IPS-20b (cell line): ENCODE measurements at regions not wholly inside any gene's neighbourhood (a gene's known extent, or its start where the extent isn't known, plus 50 kb on each side); places are given as distances from the start of the nearest gene placed in this dataset.

Experiments
- H3K27ac ChIP-seq: one replicate; pipeline ENCODE4 v1.5.1; 2013; ENCODE audit warnings: low read length
- H3K27me3 ChIP-seq: 2 replicates; pipeline ENCODE4 v1.6.1; 2013; ENCODE audit warnings: mild to moderate bottlenecking, low read length, inconsistent platforms; ENCODE audit not compliant: insufficient read depth
- H3K36me3 ChIP-seq: 2 replicates; pipeline ENCODE4 v1.6.1; 2013; ENCODE audit warnings: low read depth, mild to moderate bottlenecking, inconsistent platforms, low read length, moderate library complexity; ENCODE audit not compliant: insufficient read depth
- H3K4me1 ChIP-seq: 2 replicates; pipeline ENCODE4 v1.6.1; 2013; ENCODE audit warnings: mild to moderate bottlenecking, control low read depth, inconsistent platforms, low read length, moderate library complexity; ENCODE audit not compliant: insufficient read depth
- H3K4me3 ChIP-seq: 2 replicates; pipeline ENCODE4 v1.5.1; 2013; ENCODE audit warnings: mild to moderate bottlenecking, low read length, inconsistent platforms
- H3K9ac ChIP-seq: 2 replicates; pipeline ENCODE4 v1.6.1; 2013; ENCODE audit warnings: low read depth, mild to moderate bottlenecking, inconsistent platforms, low read length, moderate library complexity
- H3K9me3 ChIP-seq: 2 replicates; pipeline ENCODE4 v1.6.1; 2013; ENCODE audit warnings: mild to moderate bottlenecking, low read depth, low read length, inconsistent platforms; ENCODE audit not compliant: insufficient read depth

- no peak overlapping the region for H3K27ac ChIP-seq
- no peak overlapping the region for H3K4me3 ChIP-seq
- H3K36me3 ChIP-seq: no peaks in the 10 kb centered on the region
- H3K9me3 ChIP-seq: peaks cover 10% of the 10 kb centered on the region
- no peak overlapping the region for H3K9ac ChIP-seq
- no peaks in the 10 kb centered on the region for H3K27me3 ChIP-seq
- no peaks in the 10 kb centered on the region; the same call in 1 of the 2 replicates for H3K4me1 ChIP-seq
These were observed 99.3 kb downstream of the SLC24A2 start for GRCh38 chr9:19689328-19690101.

GRCh38 chr9:19683715-19684114 is 105.1 kb downstream of the SLC24A2 start:
- no peak overlapping the region for H3K27ac ChIP-seq
- H3K36me3 ChIP-seq: no peaks in the 10 kb centered on the region
- H3K27me3 ChIP-seq: no peaks in the 10 kb centered on the region

GRCh38 chr9:19682397-19682796 is 106.4 kb downstream of the SLC24A2 start:
- Histone ChIP-seq H3K27ac (no peak overlapping the region), H3K4me1 (peaks cover 16% of the 10 kb centered on the region; the same call in 1 of the 2 replicates), H3K27me3 (no peaks in the 10 kb centered on the region), H3K9me3 (peaks cover 10% of the 10 kb centered on the region), H3K9ac (no peak overlapping the region), H3K36me3 (no peaks in the 10 kb centered on the region), H3K4me3 (no peak overlapping the region)

More at GRCh38 chr9:19683715-19684114, 105.1 kb downstream of the SLC24A2 start:
- Histone ChIP-seq H3K9me3 (peaks cover 10% of the 10 kb centered on the region), H3K9ac (no peak overlapping the region), H3K4me3 (no peak overlapping the region), H3K4me1 (peaks cover 16% of the 10 kb centered on the region; the same call in 1 of the 2 replicates)

GRCh38 chr9:19681846-19682245 is 107.0 kb downstream of the SLC24A2 start:
- no peak overlapping the region for H3K9ac ChIP-seq
- H3K36me3 ChIP-seq: no peaks in the 10 kb centered on the region
- peaks cover 9% of the 10 kb centered on the region for H3K9me3 ChIP-seq
- H3K4me1 ChIP-seq: peaks cover 16% of the 10 kb centered on the region; the same call in 1 of the 2 replicates
- H3K27ac ChIP-seq: no peak overlapping the region
- no peaks in the 10 kb centered on the region for H3K27me3 ChIP-seq
- H3K4me3 ChIP-seq: no peak overlapping the region

GRCh38 chr9:19677924-19678323 is 110.9 kb downstream of the SLC24A2 start:
- H3K9ac ChIP-seq: no peak overlapping the region
- no peak overlapping the region for H3K4me3 ChIP-seq
- H3K4me1 ChIP-seq: peaks cover 1% of the 10 kb centered on the region; the same call in 1 of the 2 replicates
- H3K9me3 ChIP-seq: no peaks in the 10 kb centered on the region
- no peaks in the 10 kb centered on the region for H3K36me3 ChIP-seq
- no peaks in the 10 kb centered on the region for H3K27me3 ChIP-seq
- H3K27ac ChIP-seq: no peak overlapping the region

GRCh38 chr9:19675492-19675891 is 113.3 kb downstream of the SLC24A2 start:
- H3K27me3 ChIP-seq: no peaks in the 10 kb centered on the region
- H3K36me3 ChIP-seq: no peaks in the 10 kb centered on the region
- H3K9me3 ChIP-seq: no peaks in the 10 kb centered on the region
- no peak overlapping the region for H3K27ac ChIP-seq
- no peaks in the 10 kb centered on the region for H3K4me1 ChIP-seq
- no peak overlapping the region for H3K9ac ChIP-seq
- H3K4me3 ChIP-seq: no peak overlapping the region

GRCh38 chr9:19666575-19666974 is 122.3 kb downstream of the SLC24A2 start:
- Histone ChIP-seq H3K27me3 (no peaks in the 10 kb centered on the region), H3K27ac (no peak overlapping the region), H3K9me3 (no peaks in the 10 kb centered on the region), H3K9ac (no peak overlapping the region), H3K4me1 (no peaks in the 10 kb centered on the region), H3K4me3 (no peak overlapping the region), H3K36me3 (no peaks in the 10 kb centered on the region)

GRCh38 chr9:19665146-19665863 is 123.5 kb downstream of the SLC24A2 start:
- Histone ChIP-seq H3K36me3 (no peaks in the 10 kb centered on the region), H3K4me1 (no peaks in the 10 kb centered on the region), H3K4me3 (no peak overlapping the region), H3K9me3 (no peaks in the 10 kb centered on the region), H3K27me3 (no peaks in the 10 kb centered on the region), H3K27ac (no peak overlapping the region), H3K9ac (no peak overlapping the region)

GRCh38 chr9:19663570-19663969 is 125.3 kb downstream of the SLC24A2 start:
- Histone ChIP-seq H3K4me3 (no peak overlapping the region), H3K4me1 (no peaks in the 10 kb centered on the region), H3K9ac (no peak overlapping the region), H3K27ac (no peak overlapping the region), H3K27me3 (no peaks in the 10 kb centered on the region), H3K36me3 (no peaks in the 10 kb centered on the region), H3K9me3 (no peaks in the 10 kb centered on the region)

- Histone ChIP-seq H3K9ac (no peak overlapping the region), H3K9me3 (no peaks in the 10 kb centered on the region)
These were observed 126.6 kb downstream of the SLC24A2 start for GRCh38 chr9:19662213-19662612.

GRCh38 chr9:19660019-19660418 is 128.8 kb downstream of the SLC24A2 start:
- Histone ChIP-seq H3K9ac (no peak overlapping the region), H3K4me3 (no peak overlapping the region), H3K36me3 (no peaks in the 10 kb centered on the region), H3K9me3 (no peaks in the 10 kb centered on the region), H3K4me1 (peaks cover 6% of the 10 kb centered on the region; the same call in 1 of the 2 replicates), H3K27ac (no peak overlapping the region), H3K27me3 (no peaks in the 10 kb centered on the region)

More at GRCh38 chr9:19662213-19662612, 126.6 kb downstream of the SLC24A2 start:
- Histone ChIP-seq H3K36me3 (no peaks in the 10 kb centered on the region), H3K4me3 (no peak overlapping the region), H3K27me3 (no peaks in the 10 kb centered on the region), H3K27ac (no peak overlapping the region), H3K4me1 (no peaks in the 10 kb centered on the region)

GRCh38 chr9:19656704-19657103 is 132.1 kb downstream of the SLC24A2 start:
- Histone ChIP-seq H3K36me3 (no peaks in the 10 kb centered on the region), H3K27ac (no peak overlapping the region), H3K9me3 (no peaks in the 10 kb centered on the region), H3K4me3 (no peak overlapping the region), H3K27me3 (no peaks in the 10 kb centered on the region), H3K9ac (no peak overlapping the region), H3K4me1 (peaks cover 6% of the 10 kb centered on the region; the same call in 1 of the 2 replicates)
